Neuronal stem cell (in vitro differentiated cells): ENCODE measurements at regions not wholly inside any gene's neighbourhood (a gene's known extent, or its start where the extent isn't known, plus 50 kb on each side); places are given as distances from the start of the nearest gene placed in this dataset.

Source experiments
- DNase-seq: peaks from one replicate; pipeline ENCODE4 v3.0.0-alpha.2; 2013; ENCODE audit warnings: low spot score
- H2AFZ ChIP-seq: one replicate; pipeline ENCODE4 v1.6.1; 2013; ENCODE audit warnings: mild to moderate bottlenecking, low read length, inconsistent platforms
- H2AK5ac ChIP-seq: 2 replicates; pipeline ENCODE4 v1.6.1; 2013; ENCODE audit warnings: low read depth, mild to moderate bottlenecking, inconsistent platforms, low read length, moderate library complexity, mixed read lengths
- H2BK120ac ChIP-seq: 2 replicates; pipeline ENCODE4 v1.6.1; 2013; ENCODE audit warnings: low read depth, mild to moderate bottlenecking, inconsistent platforms, low read length, moderate library complexity, mixed read lengths
- H2BK12ac ChIP-seq: one replicate; pipeline ENCODE4 v1.6.1; 2013; ENCODE audit warnings: low read length, inconsistent platforms
- H2BK15ac ChIP-seq: 2 replicates; pipeline ENCODE4 v1.6.1; 2013; ENCODE audit warnings: mild to moderate bottlenecking, low read length, inconsistent platforms, mixed read lengths
- H2BK5ac ChIP-seq: one replicate; pipeline ENCODE4 v1.6.1; 2013; ENCODE audit warnings: inconsistent platforms, mild to moderate bottlenecking, low read length, moderate library complexity
- H3K14ac ChIP-seq: one replicate; pipeline ENCODE4 v1.6.1; 2013; ENCODE audit warnings: low read length, inconsistent platforms
- H3K18ac ChIP-seq: 2 replicates; pipeline ENCODE4 v1.6.1; 2013; ENCODE audit warnings: low read length, inconsistent platforms
- H3K23ac ChIP-seq: 2 replicates; pipeline ENCODE4 v1.6.1; 2013; ENCODE audit warnings: low read depth, mild to moderate bottlenecking, mixed read lengths, low read length, inconsistent platforms; ENCODE audit not compliant: poor library complexity
- H3K27ac ChIP-seq: replicated peaks from 3 replicates; pipeline ENCODE4 v1.5.1; 2013; ENCODE audit warnings: low read length, inconsistent platforms
- H3K27me3 ChIP-seq, 3 experiments: 2 replicates each; pipeline ENCODE4 v1.6.1; 2013; ENCODE audit warnings: low read length in 3 of 3, mild to moderate bottlenecking in 2 of 3, inconsistent platforms in 1 of 3, low read depth in 1 of 3, mixed read lengths in 1 of 3, moderate library complexity in 1 of 3; ENCODE audit not compliant: control insufficient read depth in 3 of 3, insufficient read depth in 3 of 3
- H3K36me3 ChIP-seq, 2 donors: replicated peaks in 1 of 2; 2 replicates each; pipeline ENCODE4 v1.6.1; 2013; ENCODE audit warnings: low read length in 2 of 2; ENCODE audit not compliant: control insufficient read depth in 2 of 2, insufficient read depth in 2 of 2
- H3K4ac ChIP-seq: 2 replicates; pipeline ENCODE4 v1.6.1; 2013; ENCODE audit warnings: inconsistent platforms, mild to moderate bottlenecking, low read length, moderate library complexity
- H3K4me1 ChIP-seq, 2 donors: 1 replicate in 1 of 2; 2 replicates in 1 of 2; pipeline ENCODE4 v1.6.1; 2013; ENCODE audit warnings: low read length in 2 of 2, low read depth in 1 of 2; ENCODE audit not compliant: control insufficient read depth in 2 of 2, insufficient read depth in 1 of 2
- H3K4me2 ChIP-seq: one replicate; pipeline ENCODE4 v1.6.1; 2013; ENCODE audit warnings: mild to moderate bottlenecking, low read length, inconsistent platforms; ENCODE audit not compliant: insufficient read depth, poor library complexity, severe bottlenecking
- H3K4me3 ChIP-seq, 2 donors: 2 replicates each; pipeline ENCODE4 v1.5.1; 2013; ENCODE audit warnings: low read length in 2 of 2, mild to moderate bottlenecking in 2 of 2, inconsistent platforms in 1 of 2, moderate library complexity in 1 of 2
- H3K79me1 ChIP-seq: one replicate; pipeline ENCODE4 v1.6.1; 2013; ENCODE audit warnings: low read depth, mild to moderate bottlenecking, inconsistent platforms, low read length, moderate library complexity
- H3K9ac ChIP-seq: one replicate; pipeline ENCODE4 v1.6.1; 2013; ENCODE audit warnings: mild to moderate bottlenecking, low read depth, low read length, inconsistent platforms; ENCODE audit not compliant: poor library complexity
- H3K9me3 ChIP-seq, 2 donors: replicated peaks in 1 of 2; 2 replicates each; pipeline versions ENCODE3 to v1.6.1; 2013; ENCODE audit warnings: low read length in 2 of 2, mild to moderate bottlenecking in 2 of 2, inconsistent platforms in 1 of 2, low read depth in 1 of 2, mixed read lengths in 1 of 2, moderate library complexity in 1 of 2; ENCODE audit not compliant: control insufficient read depth in 2 of 2, insufficient read depth in 1 of 2
- H4K8ac ChIP-seq: one replicate; pipeline ENCODE4 v1.6.1; 2013; ENCODE audit warnings: low read depth, mild to moderate bottlenecking, inconsistent platforms, low read length, moderate library complexity
- H4K91ac ChIP-seq: one replicate; pipeline ENCODE4 v1.6.1; 2013; ENCODE audit warnings: low read length, low read depth, mild to moderate bottlenecking, inconsistent platforms; ENCODE audit not compliant: poor library complexity
- WGBS, 2 donors: extraction: QIAGEN DNeasy Blood & Tissue Kit; methylation state at CpG; one replicate each; pipeline ENCODE4 v1.1.7; 2013; ENCODE audit warnings: missing lambda C conversion rate in 2 of 2, mixed read lengths in 1 of 2; ENCODE audit not compliant: insufficient read length in 2 of 2, insufficient replicate concordance in 1 of 2; ENCODE audit errors: extremely low coverage in 2 of 2; 5-methylcytosine and 5-hydroxymethylcytosine counted together

GRCh38 chr2:49585921-49586320 lies 431.6 kb upstream of the FSHR start:
- Histone ChIP-seq H2BK12ac (no peak overlapping the region), H2BK5ac (no peak overlapping the region), H3K27ac (no peak overlapping the region), H3K27me3 (no peaks in the 10 kb centered on the region), H3K4me2 (no peak overlapping the region), H3K4ac (no peak overlapping the region), H2BK15ac (no peak overlapping the region), H4K91ac (no peak overlapping the region), H3K9ac (no peak overlapping the region), H3K9me3 (no peaks in the 10 kb centered on the region), H3K36me3 (no peaks in the 10 kb centered on the region), H3K79me1 (no peaks in the 10 kb centered on the region), H3K4me1 (no peaks in the 10 kb centered on the region), H2BK120ac (no peak overlapping the region), H3K23ac (no peak overlapping the region), H2AK5ac (no peak overlapping the region), H4K8ac (no peak overlapping the region), H2AFZ (no peak overlapping the region), H3K14ac (no peak overlapping the region), H3K4me3 (no peak overlapping the region), H3K18ac (no peak overlapping the region)
- no peak for DNase-seq
- WGBS, 2 donors: no CpG with 5 or more reads among the region's 3 CpGs

DNA sequence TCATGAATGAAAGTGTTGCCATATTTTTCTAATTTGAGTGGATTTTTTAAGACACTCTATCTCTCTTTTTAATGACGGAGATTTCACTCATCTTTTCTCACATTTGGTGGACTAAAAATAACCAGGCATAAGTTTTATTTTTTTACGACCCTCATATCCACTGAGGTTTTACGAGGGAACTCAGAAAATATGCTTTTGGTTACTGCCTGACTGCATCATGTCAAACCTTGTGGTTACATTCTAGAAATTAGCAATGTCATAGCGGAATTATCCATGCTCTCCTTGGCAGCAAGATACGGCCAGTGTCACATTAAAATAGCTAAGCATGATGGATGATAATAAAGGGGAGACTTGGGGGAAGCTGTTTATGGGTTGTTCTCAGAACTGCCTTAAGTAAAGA lies 428.6 kb upstream of the FSHR start:
- H3K18ac ChIP-seq: no peak overlapping the region
- no peak overlapping the region for H2BK15ac ChIP-seq
- no peak overlapping the region for H3K27ac ChIP-seq
- no peak overlapping the region for H2BK5ac ChIP-seq
- DNase-seq: no peak
- no peaks in the 10 kb centered on the region for H3K4me1 ChIP-seq
- H2AK5ac ChIP-seq: no peak overlapping the region
- H2BK120ac ChIP-seq: no peak overlapping the region
- H2AFZ ChIP-seq: no peak overlapping the region
- no peak overlapping the region for H2BK12ac ChIP-seq
- H4K8ac ChIP-seq: no peak overlapping the region
- no peak overlapping the region for H3K9ac ChIP-seq
- WGBS, 2 donors: no CpG with 5 or more reads among the region's 5 CpGs
- H3K36me3 ChIP-seq: no peaks in the 10 kb centered on the region
- H3K14ac ChIP-seq: no peak overlapping the region
- H3K23ac ChIP-seq: no peak overlapping the region
- H3K4me2 ChIP-seq: no peak overlapping the region
- no peaks in the 10 kb centered on the region for H3K79me1 ChIP-seq
- H3K27me3 ChIP-seq: no peaks in the 10 kb centered on the region
- H3K4ac ChIP-seq: no peak overlapping the region
- H3K9me3 ChIP-seq: no peaks in the 10 kb centered on the region
- H4K91ac ChIP-seq: no peak overlapping the region
- no peak overlapping the region for H3K4me3 ChIP-seq

DNA sequence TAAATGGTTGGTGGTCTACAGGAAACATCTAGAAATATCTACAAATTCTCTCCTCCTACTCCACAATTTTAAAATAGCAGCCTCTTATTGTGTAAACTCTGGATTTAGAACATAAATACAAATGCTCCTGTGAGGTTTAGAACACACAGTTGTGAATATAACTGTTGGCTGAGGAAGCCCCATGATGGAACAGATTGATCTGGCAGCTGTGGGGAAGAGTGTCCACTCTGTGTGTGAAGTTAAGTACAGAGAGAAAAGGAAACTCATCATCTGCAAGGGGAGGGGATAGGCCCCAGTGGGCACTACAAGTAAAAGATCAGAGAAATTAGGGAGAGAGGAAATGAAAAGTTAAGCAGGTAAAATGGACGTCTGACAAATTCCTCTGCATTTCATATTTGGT lies 422.7 kb upstream of the FSHR start:
- H3K4me2 ChIP-seq: no peak overlapping the region
- H2BK120ac ChIP-seq: no peak overlapping the region
- no peak overlapping the region for H3K14ac ChIP-seq
- no peak overlapping the region for H3K4me3 ChIP-seq
- no peak overlapping the region for H4K8ac ChIP-seq
- no CpG with 5 or more reads among the region's 1 CpG for WGBS, 2 donors
- H2AFZ ChIP-seq: no peak overlapping the region
- H2BK5ac ChIP-seq: no peak overlapping the region
- H3K27ac ChIP-seq: no peak overlapping the region
- no peak overlapping the region for H2AK5ac ChIP-seq
- no peaks in the 10 kb centered on the region for H3K36me3 ChIP-seq
- H4K91ac ChIP-seq: no peak overlapping the region
- H3K79me1 ChIP-seq: no peaks in the 10 kb centered on the region
- H3K4me1 ChIP-seq: no peaks in the 10 kb centered on the region
- H2BK15ac ChIP-seq: no peak overlapping the region
- H3K9ac ChIP-seq: no peak overlapping the region
- no peak overlapping the region for H3K18ac ChIP-seq
- H3K27me3 ChIP-seq: no peaks in the 10 kb centered on the region
- H3K9me3 ChIP-seq: no peaks in the 10 kb centered on the region
- no peak overlapping the region for H3K23ac ChIP-seq
- H3K4ac ChIP-seq: no peak overlapping the region
- DNase-seq: no peak
- no peak overlapping the region for H2BK12ac ChIP-seq

GRCh38 chr2:49569176-49569575 lies 414.9 kb upstream of the FSHR start:
- H3K9ac ChIP-seq: no peak overlapping the region
- no peaks in the 10 kb centered on the region for H3K36me3 ChIP-seq
- H3K79me1 ChIP-seq: no peaks in the 10 kb centered on the region
- H2AK5ac ChIP-seq: no peak overlapping the region
- H2AFZ ChIP-seq: no peak overlapping the region
- no peak overlapping the region for H3K14ac ChIP-seq
- no peak overlapping the region for H2BK120ac ChIP-seq
- no peaks in the 10 kb centered on the region for H3K4me1 ChIP-seq
- no peak overlapping the region for H3K4ac ChIP-seq
- H4K8ac ChIP-seq: no peak overlapping the region
- no peak overlapping the region for H3K18ac ChIP-seq
- H2BK5ac ChIP-seq: no peak overlapping the region
- no peak overlapping the region for H2BK12ac ChIP-seq
- no peak overlapping the region for H4K91ac ChIP-seq
- DNase-seq: no peak
- no CpG with 5 or more reads among the region's 1 CpG for WGBS, 2 donors
- no peaks in the 10 kb centered on the region for H3K9me3 ChIP-seq
- no peak overlapping the region for H3K4me3 ChIP-seq
- H2BK15ac ChIP-seq: no peak overlapping the region
- no peak overlapping the region for H3K27ac ChIP-seq
- no peak overlapping the region for H3K4me2 ChIP-seq
- no peaks in the 10 kb centered on the region for H3K27me3 ChIP-seq
- H3K23ac ChIP-seq: no peak overlapping the region
